HCT116 (cell line): ENCODE measurements at regions not wholly inside any gene's neighbourhood (a gene's known extent, or its start where the extent isn't known, plus 50 kb on each side); places are given as distances from the start of the nearest gene placed in this dataset.

ENCODE experiments used
- ATAC-seq: fragments of 200-7000 bp; cut with Tn5 transposase; 2 replicates; pipeline ENCODE4 v1.9.1; 2020; ENCODE audit warnings: mild to moderate bottlenecking, moderate library complexity
- BruUV-seq: library from RNA; stranded (reverse); fragments of 400-500 nt; replicated peaks from 2 replicates; lab custom pipeline; 2021; lab: Mats Ljungman, UMichigan
- CTCF ChIA-PET: fragments of 300-600 bp; sonication (Branson Sonifier 250); formaldehyde crosslinking; loops from one replicate; lab custom pipeline; 2021; ENCODE audit warnings: antibody characterized with exemption; lab: Charles Lee
- POLR2A ChIA-PET: fragments of 300-600, 350-600 bp; sonication (Branson Sonifier 250); formaldehyde crosslinking; loops from one replicate; lab custom pipeline; 2021; ENCODE audit warnings: antibody characterized with exemption; lab: Charles Lee
- RAD21 ChIA-PET, 2 experiments: fragments of 300-600 bp; sonication (Branson Sonifier 250); formaldehyde crosslinking; loops; one replicate each; lab custom pipeline; 2023; ENCODE audit warnings: low total read pairs in 2 of 2; ENCODE audit not compliant: uncharacterized antibody in 2 of 2, unreplicated experiment in 2 of 2, low non-redundant PET in 1 of 2; lab: Charles Lee
- DNase-seq: peaks from one replicate; pipeline ENCODE4 v3.0.0-alpha.2; 2010; ENCODE audit warnings: low read depth, low spot score
- H2AFZ ChIP-seq: fragments of 200-600 bp; shearing (Covaris generic), sonication (generic); 2 replicates; pipeline ENCODE4 v1.6.1; 2017; ENCODE audit warnings: low read depth, mixed run types, mixed read lengths, antibody characterized with exemption, low read length; ENCODE audit not compliant: poor library complexity, severe bottlenecking
- H3K27ac ChIP-seq: 2 replicates; pipeline ENCODE4 v1.5.1; 2012; ENCODE audit warnings: low read depth, low read length
- H3K27me3 ChIP-seq: fragments of 200-600 bp; sonication (generic); 2 replicates; pipeline ENCODE4 v1.6.1; 2016; ENCODE audit warnings: mixed run types, low read length, mixed read lengths; ENCODE audit not compliant: insufficient read depth
- H3K36me3 ChIP-seq, 2 experiments: fragments of 200-500 bp in 1 of 2; fragments of 200-600 bp in 1 of 2; sonication (Bioruptor generic) in 1 of 2; sonication (generic) in 1 of 2; 2 replicates each; pipeline versions ENCODE4 v1.5.1 to v1.6.1; 2014 to 2016; ENCODE audit warnings: low read length in 2 of 2, inconsistent platforms in 1 of 2, mixed read lengths in 1 of 2, mixed run types in 1 of 2; ENCODE audit not compliant: insufficient read depth in 2 of 2, control insufficient read depth in 1 of 2
- H3K4me1 ChIP-seq, 2 experiments: fragments of 200-600 bp in 1 of 2; sonication (generic) in 1 of 2; 2 replicates each; pipeline versions ENCODE4 v1.5.1 to v1.6.1; 2012 to 2017; ENCODE audit warnings: low read length in 2 of 2, inconsistent platforms in 1 of 2, mild to moderate bottlenecking in 1 of 2, mixed read lengths in 1 of 2, mixed run types in 1 of 2, moderate library complexity in 1 of 2; ENCODE audit not compliant: insufficient read depth in 2 of 2, control insufficient read depth in 1 of 2
- H3K4me2 ChIP-seq: fragments of 200-600 bp; sonication (generic); 2 replicates; pipeline ENCODE4 v1.6.1; 2017; ENCODE audit warnings: mixed run types, low read length, mixed read lengths
- H3K4me3 ChIP-seq, 2 experiments: fragments of 200-600 bp in 1 of 2; sonication (generic) in 1 of 2; replicated peaks in 1 of 2; 2 replicates each; pipeline ENCODE4 v1.5.1; 2011 to 2016; ENCODE audit warnings: low read length in 2 of 2, control low read depth in 1 of 2, low read depth in 1 of 2, mild to moderate bottlenecking in 1 of 2, mixed read lengths in 1 of 2, mixed run types in 1 of 2
- H3K79me2 ChIP-seq: fragments of 200-600 bp; sonication (generic); 2 replicates; pipeline ENCODE4 v1.6.1; 2017; ENCODE audit warnings: mild to moderate bottlenecking, mixed run types, low read length, moderate library complexity, mixed read lengths; ENCODE audit not compliant: insufficient read depth
- H3K9ac ChIP-seq: fragments of 200-600 bp; sonication (generic); 2 replicates; pipeline ENCODE4 v1.6.1; 2016; ENCODE audit warnings: low read length, mixed read lengths
- H3K9me2 ChIP-seq: fragments of 200-600 bp; sonication (generic), shearing (Covaris generic); 2 replicates; pipeline ENCODE4 v1.6.1; 2017; ENCODE audit warnings: mixed run types, mild to moderate bottlenecking, moderate library complexity; ENCODE audit not compliant: insufficient read depth
- H3K9me3 ChIP-seq, 2 experiments: fragments of 200-500 bp in 1 of 2; fragments of 200-600 bp in 1 of 2; sonication (Bioruptor generic) in 1 of 2; sonication (generic) in 1 of 2; 2 replicates each; pipeline ENCODE4 v1.6.1; 2014 to 2017; ENCODE audit warnings: low read length in 2 of 2, mixed read lengths in 2 of 2, inconsistent platforms in 1 of 2, low read depth in 1 of 2, mild to moderate bottlenecking in 1 of 2, mixed run types in 1 of 2, moderate library complexity in 1 of 2; ENCODE audit not compliant: control insufficient read depth in 1 of 2, insufficient read depth in 1 of 2
- H4K20me1 ChIP-seq: fragments of 200-600 bp; sonication (generic), shearing (Covaris generic); 2 replicates; pipeline ENCODE4 v1.6.1; 2017; ENCODE audit warnings: mixed run types, mild to moderate bottlenecking, moderate library complexity; ENCODE audit not compliant: insufficient read depth
- ATF3 ChIP-seq: IDR thresholded peaks from 2 replicates; pipeline ENCODE4 v1.6.1; 2012
- CTCF ChIP-seq, 3 experiments: fragments of 200-600 bp in 1 of 3; sonication (generic) in 1 of 3; IDR thresholded peaks in 2 of 3; conservative IDR thresholded peaks in 1 of 3; 2 replicates each; pipeline ENCODE4 v1.5.1; 2012 to 2017; ENCODE audit warnings: low read depth in 2 of 3, low read length in 2 of 3, antibody characterized with exemption in 1 of 3, borderline replicate concordance in 1 of 3, control low read depth in 1 of 3, mild to moderate bottlenecking in 1 of 3, mixed read lengths in 1 of 3, mixed run types in 1 of 3, moderate library complexity in 1 of 3; ENCODE audit not compliant: insufficient read depth in 1 of 3
- EGR1 ChIP-seq: IDR thresholded peaks from 2 replicates; pipeline ENCODE4 v1.6.1; 2012; ENCODE audit warnings: low read depth
- EZH2 ChIP-seq: fragments of 200-600 bp; sonication (generic); IDR thresholded peaks from 2 replicates; pipeline ENCODE4 v1.6.1; 2017; ENCODE audit warnings: antibody characterized with exemption, mixed run types
- FOSL1 ChIP-seq: IDR thresholded peaks from 2 replicates; pipeline ENCODE4 v1.6.1; 2012; ENCODE audit warnings: low read depth
- MAX ChIP-seq: IDR thresholded peaks from 2 replicates; pipeline ENCODE4 v1.6.1; 2012
- REST ChIP-seq: IDR thresholded peaks from 2 replicates; pipeline ENCODE4 v1.6.1; 2012; ENCODE audit warnings: low read depth
- SP1 ChIP-seq: IDR thresholded peaks from 2 replicates; pipeline ENCODE4 v1.6.1; 2012; ENCODE audit warnings: low read depth
- YY1 ChIP-seq: IDR thresholded peaks from 2 replicates; pipeline ENCODE4 v1.6.1; 2011; ENCODE audit warnings: low read length, low read depth, moderate library complexity, mild to moderate bottlenecking; ENCODE audit not compliant: insufficient replicate concordance; ENCODE audit errors: extremely low read depth
- intact Hi-C: fragments of 100-400 bp; cut with micrococcal nuclease; formaldehyde crosslinking; loops from 2 replicates; pipeline ENCODE4 v1.10.0; 2022

GRCh38 chr6:139640921-139641320 lies 266.5 kb upstream of the CITED2 start (continued):
- TF ChIP-seq REST = no peak
- TF ChIP-seq MAX = no peak
- no peak for TF ChIP-seq CTCF (IDR thresholded peaks at IDR 0.05 in 2 of 3, conservative IDR thresholded peaks at IDR 0.05 in 1 of 3; ENCODE audit: borderline replicate concordance in 1 of 3, insufficient read depth in 1 of 3, low read depth in 2 of 3, low read length in 2 of 3)
- TF ChIP-seq, all 23 proteins: peak for 0

GRCh38 chr6:139640448-139640847 lies 266.0 kb upstream of the CITED2 start:
- DNase-seq = no peak
- no peak for ATAC-seq
- CTCF ChIA-PET = no interaction called here
- no peaks in the 10 kb centered on the region for H3K36me3 ChIP-seq
- H3K9me2 ChIP-seq = 0 out of 2 replicates have a peak, but pooled peaks cover 3% of the 10 kb centered on the region
- intact Hi-C loops = no loop called here
- no peaks in the 10 kb centered on the region for H3K9me3 ChIP-seq
- H3K4me3 ChIP-seq = no peak overlapping the region
- no peaks in the 10 kb centered on the region for H4K20me1 ChIP-seq
- no peak overlapping the region for H3K27ac ChIP-seq
- no peaks in the 10 kb centered on the region for H3K27me3 ChIP-seq
- no peak overlapping the region for H3K4me2 ChIP-seq
- no peak overlapping the region for H2AFZ ChIP-seq
- no peaks in the 10 kb centered on the region for H3K79me2 ChIP-seq
- TF ChIP-seq EGR1 (no peak), FOSL1 (no peak), ATF3 (no peak), EZH2 (no peak), YY1 (no peak), SP1 (no peak)
- POLR2A ChIA-PET = no interaction called here
- no TSS peak for BruUV-seq
- RAD21 ChIA-PET = no interaction called here
- no peaks in the 10 kb centered on the region for H3K4me1 ChIP-seq
- no peak overlapping the region for H3K9ac ChIP-seq
